LoVo (cell line): ENCODE measurements at regions not wholly inside any gene's neighbourhood (a gene's known extent, or its start where the extent isn't known, plus 50 kb on each side); places are given as distances from the start of the nearest gene placed in this dataset.

Experiments
- DNase-seq: peaks from one replicate; pipeline ENCODE4 v3.0.0-alpha.2; 2016; ENCODE audit warnings: low spot score

- DNase-seq: no peak
Measured at GRCh38 chr1:30514137-30514654, 209.2 kb downstream of the MATN1 start.

GRCh38 chr1:30513396-30514136 is 209.8 kb downstream of the MATN1 start:
- DNase-seq: no peak

- no peak for DNase-seq
Measured at GRCh38 chr1:30512914-30513265, 210.5 kb downstream of the MATN1 start.

GRCh38 chr1:30511991-30512913 is 211.1 kb downstream of the MATN1 start:
- no peak for DNase-seq

- no peak for DNase-seq
Measured at GRCh38 chr1:30511563-30511962, 211.8 kb downstream of the MATN1 start.

GRCh38 chr1:30511106-30511505 is 212.3 kb downstream of the MATN1 start:
- no peak for DNase-seq

- no peak for DNase-seq
Measured at GRCh38 chr1:30509670-30510069, 213.7 kb downstream of the MATN1 start.

- DNase-seq: no peak
Measured at GRCh38 chr1:30508611-30509010, 214.8 kb downstream of the MATN1 start.

- DNase-seq: no peak
Measured at GRCh38 chr1:30508175-30508448, 215.3 kb downstream of the MATN1 start.

GRCh38 chr1:30507401-30508174 is 215.8 kb downstream of the MATN1 start:
- no peak for DNase-seq

- no peak for DNase-seq
Measured at GRCh38 chr1:30507016-30507312, 216.4 kb downstream of the MATN1 start.

- no peak for DNase-seq
Measured at GRCh38 chr1:30506291-30507015, 216.9 kb downstream of the MATN1 start.

GRCh38 chr1:30505853-30506252 is 217.5 kb downstream of the MATN1 start:
- no peak for DNase-seq

- no peak for DNase-seq
Measured at GRCh38 chr1:30492451-30492850, 230.9 kb downstream of the MATN1 start.

GRCh38 chr1:30491831-30492230 is 231.6 kb downstream of the MATN1 start:
- DNase-seq: no peak

- no peak for DNase-seq
Measured at GRCh38 chr1:30490554-30491053, 232.8 kb downstream of the MATN1 start.

- no peak for DNase-seq
Measured at GRCh38 chr1:30489737-30490389, 233.5 kb downstream of the MATN1 start.

GRCh38 chr1:30488324-30488913 is 235.0 kb downstream of the MATN1 start:
- no peak for DNase-seq

GRCh38 chr1:30487042-30487441 is 236.3 kb downstream of the MATN1 start:
- no peak for DNase-seq

- no peak for DNase-seq
Measured at GRCh38 chr1:30485072-30485471, 238.3 kb downstream of the MATN1 start.

- no peak for DNase-seq
Measured at GRCh38 chr1:30484668-30485067, 238.7 kb downstream of the MATN1 start.
